GM12892 (cell line): ENCODE measurements at regions not wholly inside any gene's neighbourhood (a gene's known extent, or its start where the extent isn't known, plus 50 kb on each side); places are given as distances from the start of the nearest gene placed in this dataset.

Source experiments
- POLR2A ChIP-seq: IDR thresholded peaks from 2 replicates; pipeline ENCODE4 v1.6.1; 2011; ENCODE audit warnings: low read depth, low read length, control low read depth
- POLR2AphosphoS5 ChIP-seq: IDR thresholded peaks from 2 replicates; pipeline ENCODE4 v1.6.1; 2011; ENCODE audit warnings: low read depth, low read length, control low read depth
- TAF1 ChIP-seq: IDR thresholded peaks from 2 replicates; pipeline ENCODE4 v1.6.1; 2011; ENCODE audit warnings: low read depth, mild to moderate bottlenecking, control low read depth, low read length, borderline replicate concordance

- no peak for TF ChIP-seq TAF1
- TF ChIP-seq POLR2A, result no peak
- TF ChIP-seq POLR2AphosphoS5, result no peak
Observed at GRCh38 chr6:112660626-112661025, 313.5 kb downstream of the RFPL4B start.
